Muscle layer of colon (tissue), 2 donors: ENCODE measurements at regions not wholly inside any gene's neighbourhood (a gene's known extent, or its start where the extent isn't known, plus 50 kb on each side); places are given as distances from the start of the nearest gene placed in this dataset.
"Not testable (repeated sequence)": the region's sequence is repeated elsewhere in the genome, so short reads cannot be mapped to it uniquely, and the experiment has no call there.

ENCODE experiments used
- H3K27ac ChIP-seq: one replicate; pipeline ENCODE4 v1.7.0; 2013; ENCODE audit warnings: low read depth, mild to moderate bottlenecking, low read length, moderate library complexity
- H3K27me3 ChIP-seq, 2 donors: one replicate each; pipeline ENCODE4 v1.7.0; 2013; ENCODE audit warnings: low read length in 2 of 2, mild to moderate bottlenecking in 2 of 2; ENCODE audit not compliant: insufficient read depth in 2 of 2, control insufficient read depth in 1 of 2
- H3K36me3 ChIP-seq: one replicate; pipeline ENCODE4 v1.7.0; 2013; ENCODE audit warnings: mild to moderate bottlenecking, low read length; ENCODE audit not compliant: insufficient read depth
- H3K4me1 ChIP-seq: one replicate; pipeline ENCODE4 v1.7.0; 2013; ENCODE audit warnings: mild to moderate bottlenecking, low read length; ENCODE audit not compliant: insufficient read depth
- H3K4me3 ChIP-seq, 2 donors: one replicate each; pipeline ENCODE4 v1.7.0; 2013; ENCODE audit warnings: low read length in 2 of 2, low read depth in 1 of 2, mild to moderate bottlenecking in 1 of 2, moderate library complexity in 1 of 2
- H3K9ac ChIP-seq: one replicate; pipeline ENCODE4 v1.7.0; 2013; ENCODE audit warnings: low read length
- H3K9me3 ChIP-seq: one replicate; pipeline ENCODE4 v1.7.0; 2013; ENCODE audit warnings: mild to moderate bottlenecking, low read length
- donor health status: abdominal sarcoma.
- donor health status: Adenocarcinoma of cecum.

DNA sequence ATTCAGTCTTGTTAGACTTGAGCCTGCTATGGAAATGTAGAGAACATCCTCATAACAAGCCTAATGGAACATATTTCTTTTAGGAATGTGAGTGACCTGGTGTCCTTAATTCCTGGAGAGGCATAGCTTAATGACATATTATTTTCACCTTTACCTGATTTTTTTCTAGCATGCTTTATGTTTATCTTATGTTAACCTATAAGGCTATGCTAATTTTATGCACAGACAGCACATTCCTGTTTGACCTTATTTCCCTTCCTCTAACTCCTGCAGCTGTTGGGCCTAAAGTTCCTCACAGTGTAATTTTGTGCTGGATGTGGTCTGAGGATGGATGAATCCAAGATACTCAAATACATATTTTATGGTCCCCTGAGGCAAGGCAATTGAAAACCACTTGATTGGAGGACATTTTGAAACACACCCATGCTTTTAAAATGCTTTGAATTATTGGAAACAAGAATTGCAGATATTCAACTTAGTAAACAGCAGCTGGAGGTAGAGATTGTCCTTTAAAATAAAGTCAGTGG lies 111.5 kb downstream of the LARP7 start:
- Histone ChIP-seq H3K27ac (no peak overlapping the region), H3K36me3 (no peaks in the 10 kb centered on the region), H3K9ac (no peak overlapping the region), H3K27me3 (no peaks in the 10 kb centered on the region), H3K4me3 (no peak overlapping the region), H3K4me1 (no peaks in the 10 kb centered on the region), H3K9me3 (no peaks in the 10 kb centered on the region)

DNA sequence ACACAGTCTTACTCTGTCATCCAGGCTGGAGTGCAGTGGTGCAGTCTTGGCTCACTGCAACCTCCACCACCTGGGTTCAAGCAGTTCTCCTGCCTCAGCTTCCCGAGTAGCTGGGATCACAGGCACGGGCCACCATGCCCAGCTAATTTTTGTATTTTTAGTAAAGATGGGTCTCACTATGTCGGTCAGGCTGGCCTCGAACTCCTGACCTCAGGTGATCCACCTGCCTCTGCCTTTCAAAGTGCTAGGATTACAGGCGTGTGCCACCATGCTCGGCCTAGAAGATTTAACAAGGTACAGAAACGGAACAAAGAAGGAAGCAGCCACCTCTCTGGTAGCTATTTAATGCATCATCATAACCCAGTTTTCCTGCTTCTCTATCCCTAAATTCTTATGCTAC lies 113.8 kb downstream of the LARP7 start:
- not testable (repeated sequence) for H3K4me3 ChIP-seq, H3K27ac ChIP-seq, H3K9me3 ChIP-seq, H3K27me3 ChIP-seq, H3K9ac ChIP-seq, H3K36me3 ChIP-seq, H3K4me1 ChIP-seq

DNA sequence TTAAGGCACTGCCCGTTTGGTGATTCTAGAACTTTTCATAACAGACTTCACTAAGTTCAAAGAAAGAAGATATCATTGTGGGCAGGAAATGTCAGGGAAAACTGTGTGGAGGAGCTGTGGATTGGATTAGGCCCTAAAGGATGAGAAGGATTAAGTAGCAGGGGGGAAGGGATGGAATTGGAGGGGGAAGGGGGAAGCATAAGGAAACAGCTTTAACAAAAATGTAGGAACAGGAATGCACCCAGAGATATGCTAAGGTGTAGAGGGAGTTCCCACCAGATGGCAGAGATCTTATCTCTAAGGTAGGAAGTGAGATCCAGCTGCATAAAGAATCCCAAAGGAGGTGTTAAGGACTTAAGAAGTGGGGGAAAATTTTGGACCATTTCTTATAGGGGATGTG lies 114.5 kb downstream of the LARP7 start:
- H3K4me1 ChIP-seq = no peaks in the 10 kb centered on the region
- no peaks in the 10 kb centered on the region for H3K27me3 ChIP-seq
- H3K4me3 ChIP-seq = no peak overlapping the region
- no peaks in the 10 kb centered on the region for H3K9me3 ChIP-seq
- no peak overlapping the region for H3K9ac ChIP-seq
- no peak overlapping the region for H3K27ac ChIP-seq
- no peaks in the 10 kb centered on the region for H3K36me3 ChIP-seq

DNA sequence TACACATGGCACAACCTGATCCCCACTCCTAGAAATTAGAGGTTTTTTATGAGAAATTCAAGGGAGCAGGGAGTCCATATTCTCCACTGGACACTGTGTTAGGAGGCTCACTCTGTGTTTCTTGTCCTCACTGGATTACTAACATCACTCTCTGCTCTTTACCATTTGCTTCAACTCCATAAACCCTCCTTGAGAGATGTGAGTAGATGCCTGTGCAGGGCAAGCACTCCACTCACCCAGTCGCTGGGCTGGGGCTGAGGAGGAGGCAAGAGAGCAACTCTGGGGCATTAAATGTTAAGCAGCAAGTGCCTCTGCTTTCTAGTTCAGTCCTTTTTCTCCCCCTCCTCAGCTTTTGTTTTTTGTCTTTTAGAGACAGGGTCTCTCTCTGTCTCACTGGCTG lies 115.1 kb downstream of the LARP7 start:
- no peak overlapping the region for H3K9ac ChIP-seq
- no peak overlapping the region for H3K27ac ChIP-seq
- H3K36me3 ChIP-seq = no peaks in the 10 kb centered on the region
- H3K9me3 ChIP-seq = no peaks in the 10 kb centered on the region
- H3K4me1 ChIP-seq = no peaks in the 10 kb centered on the region
- H3K4me3 ChIP-seq = no peak overlapping the region
- no peaks in the 10 kb centered on the region for H3K27me3 ChIP-seq

DNA sequence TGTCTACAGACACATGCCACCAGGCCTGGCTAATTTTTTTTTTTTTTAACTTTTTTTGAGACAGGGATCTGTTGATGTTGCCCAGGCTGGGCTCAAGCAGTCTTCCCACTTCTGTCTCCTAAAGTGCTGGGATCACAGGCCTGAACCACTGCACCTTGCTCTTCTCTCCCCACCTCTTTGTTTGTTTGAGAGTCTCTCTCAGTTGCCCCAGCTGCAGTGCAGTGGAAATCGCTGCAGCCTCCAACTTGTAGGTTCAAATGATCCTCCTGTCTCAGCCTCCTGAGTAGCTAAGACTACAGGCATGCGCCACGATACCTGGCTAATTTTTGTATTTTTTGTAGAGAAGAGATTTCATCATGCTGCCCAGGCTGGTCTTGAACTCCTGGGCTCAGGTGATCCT lies 115.6 kb downstream of the LARP7 start:
- Histone ChIP-seq H3K36me3 (no peaks in the 10 kb centered on the region), H3K4me3 (no peak overlapping the region), H3K27ac (no peak overlapping the region), H3K27me3 (no peaks in the 10 kb centered on the region), H3K9me3 (no peaks in the 10 kb centered on the region), H3K9ac (no peak overlapping the region), H3K4me1 (no peaks in the 10 kb centered on the region)

DNA sequence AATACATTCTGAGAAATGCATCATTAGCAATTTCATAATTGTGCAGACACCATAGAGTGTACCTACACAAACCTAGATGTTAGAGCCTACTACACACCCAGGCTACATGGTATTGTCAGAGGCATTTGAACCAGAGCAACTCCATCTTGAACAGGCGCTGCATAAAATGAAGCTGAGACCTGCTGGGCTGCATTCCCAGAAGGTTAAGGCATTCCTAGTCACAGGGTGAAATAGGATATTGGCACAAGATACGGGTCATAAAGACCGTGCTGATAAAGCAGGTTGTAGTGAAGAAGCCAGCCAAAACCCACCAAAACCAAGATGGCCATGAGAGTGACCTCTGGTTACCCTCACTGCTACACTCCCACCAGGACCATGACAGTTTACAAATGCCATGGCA lies 116.4 kb downstream of the LARP7 start:
- Histone ChIP-seq H3K4me3 (no peak overlapping the region), H3K27ac (no peak overlapping the region), H3K9ac (no peak overlapping the region), H3K4me1 (no peaks in the 10 kb centered on the region), H3K27me3 (no peaks in the 10 kb centered on the region), H3K36me3 (no peaks in the 10 kb centered on the region), H3K9me3 (no peaks in the 10 kb centered on the region)

DNA sequence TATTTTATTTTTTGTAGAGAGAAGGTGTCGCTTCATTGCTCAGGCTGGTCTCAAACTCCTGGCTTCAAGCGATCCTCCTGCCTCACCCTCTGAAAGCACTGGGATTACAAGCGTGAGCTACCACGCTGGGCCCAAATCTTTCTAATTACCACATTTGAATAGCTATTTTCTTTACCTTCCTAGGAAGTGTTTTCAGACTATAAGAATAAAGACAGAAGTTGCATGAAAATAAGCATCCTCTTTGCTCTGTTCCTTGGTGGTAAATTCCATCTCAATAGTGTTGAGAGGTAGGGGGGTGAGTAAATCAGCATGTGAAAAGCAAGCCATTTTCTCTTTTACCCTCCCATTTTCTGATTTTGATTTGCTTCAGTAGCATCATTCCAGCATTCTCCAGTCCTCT lies 122.4 kb downstream of the LARP7 start:
- no peaks in the 10 kb centered on the region for H3K27me3 ChIP-seq
- no peak overlapping the region for H3K4me3 ChIP-seq
- no peak overlapping the region for H3K27ac ChIP-seq
- H3K9me3 ChIP-seq = no peaks in the 10 kb centered on the region
- H3K9ac ChIP-seq = no peak overlapping the region
- no peaks in the 10 kb centered on the region for H3K4me1 ChIP-seq
- H3K36me3 ChIP-seq = no peaks in the 10 kb centered on the region

DNA sequence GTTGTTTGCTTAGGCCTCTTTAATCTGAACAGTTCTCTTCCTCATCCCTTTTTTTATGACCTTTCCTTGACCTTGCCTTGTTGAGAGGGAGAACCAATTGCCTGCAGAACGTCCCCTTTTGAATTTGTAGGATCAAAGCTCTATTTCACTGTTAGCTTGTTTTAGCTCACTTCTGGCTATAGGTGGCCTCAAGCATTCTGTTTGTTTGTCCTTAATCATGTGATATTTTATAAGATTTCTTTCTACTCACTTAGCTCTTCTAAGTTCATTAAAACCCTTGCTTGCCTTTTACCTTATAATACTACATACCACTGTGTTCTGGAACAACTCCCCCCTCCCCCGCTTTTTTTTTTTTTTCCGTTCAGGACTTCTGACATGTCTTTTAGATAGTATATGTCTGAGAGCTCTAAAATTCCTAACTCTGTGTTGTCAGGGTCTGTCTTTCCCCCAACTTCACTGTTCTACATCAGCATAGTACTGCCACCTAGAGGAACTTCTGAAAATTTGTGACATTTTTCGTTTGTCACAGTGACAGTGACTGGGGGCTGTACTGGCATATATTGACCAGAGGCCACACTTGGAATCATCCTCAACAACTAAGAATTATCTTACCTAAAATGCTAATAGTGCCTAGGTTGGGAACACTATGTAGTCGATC lies 128.5 kb downstream of the LARP7 start:
- Histone ChIP-seq H3K9me3 (no peaks in the 10 kb centered on the region), H3K9ac (no peak overlapping the region), H3K4me3 (no peak overlapping the region), H3K27me3 (no peaks in the 10 kb centered on the region), H3K27ac (no peak overlapping the region), H3K36me3 (no peaks in the 10 kb centered on the region), H3K4me1 (no peaks in the 10 kb centered on the region)

DNA sequence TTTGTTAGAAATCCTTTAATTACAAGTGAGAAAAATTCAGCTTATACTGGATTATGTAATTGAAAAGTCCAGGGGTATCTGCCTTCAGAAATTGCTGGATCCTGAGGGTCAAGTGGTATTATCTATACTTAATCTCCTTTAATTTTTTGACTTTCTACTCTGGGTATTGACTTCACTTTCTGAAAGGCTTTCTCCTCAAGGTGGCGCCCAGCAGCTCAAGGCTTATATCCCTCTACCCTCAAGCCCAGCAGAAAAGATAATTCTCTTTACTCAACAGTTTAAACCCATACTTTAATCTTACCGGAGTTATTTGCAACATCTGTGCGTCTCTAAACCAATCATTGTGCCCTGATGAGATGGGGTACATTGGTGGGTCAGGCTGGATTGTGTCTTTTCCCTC lies 129.5 kb downstream of the LARP7 start:
- no peak overlapping the region for H3K27ac ChIP-seq
- no peak overlapping the region for H3K4me3 ChIP-seq
- no peak overlapping the region for H3K9ac ChIP-seq
- H3K4me1 ChIP-seq = no peaks in the 10 kb centered on the region
- H3K27me3 ChIP-seq = no peaks in the 10 kb centered on the region
- no peaks in the 10 kb centered on the region for H3K9me3 ChIP-seq
- H3K36me3 ChIP-seq = no peaks in the 10 kb centered on the region

DNA sequence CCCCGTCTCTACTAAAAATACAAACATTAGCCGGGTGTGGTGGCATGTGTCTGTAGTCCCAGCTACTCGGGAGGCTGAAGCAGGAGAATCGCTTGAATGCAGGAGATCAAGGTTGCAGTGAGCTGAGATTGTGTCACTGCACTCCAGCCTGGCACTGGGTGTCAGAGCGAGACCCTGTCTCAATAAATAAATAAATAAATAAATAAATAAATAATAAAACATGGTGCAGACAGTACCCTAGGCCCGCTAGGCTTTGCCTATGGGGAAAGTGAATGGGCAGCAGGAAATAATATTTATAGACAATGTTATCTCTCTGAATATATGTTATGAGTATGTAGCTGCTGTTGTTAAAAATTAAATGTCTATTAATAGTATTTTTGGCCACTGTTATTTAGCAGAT lies 130.4 kb downstream of the LARP7 start:
- Histone ChIP-seq H3K9me3 (no peaks in the 10 kb centered on the region), H3K4me3 (no peak overlapping the region), H3K36me3 (no peaks in the 10 kb centered on the region), H3K27me3 (no peaks in the 10 kb centered on the region), H3K27ac (no peak overlapping the region), H3K4me1 (no peaks in the 10 kb centered on the region), H3K9ac (no peak overlapping the region)

DNA sequence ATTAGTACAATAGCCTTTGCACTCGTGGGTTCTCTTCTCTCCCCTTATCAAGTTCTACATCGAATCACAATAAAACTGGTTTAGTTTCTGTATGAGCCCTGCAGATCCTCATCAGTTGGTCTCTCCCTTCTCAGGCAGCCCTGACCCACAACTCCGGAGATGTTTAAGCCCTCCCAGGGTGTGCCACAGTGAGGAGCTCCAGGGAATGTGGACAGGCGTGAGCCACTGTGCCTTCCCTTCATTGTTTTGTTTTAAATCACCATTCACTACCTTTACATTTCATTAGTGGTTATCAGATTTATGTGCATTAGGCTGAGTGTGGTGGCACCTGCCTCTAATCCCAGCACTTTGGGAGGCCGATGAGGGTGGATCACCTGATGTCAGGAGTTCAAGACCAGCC lies 133.2 kb downstream of the LARP7 start:
- Histone ChIP-seq H3K9ac (no peak overlapping the region), H3K4me3 (no peak overlapping the region), H3K9me3 (no peaks in the 10 kb centered on the region), H3K27me3 (no peaks in the 10 kb centered on the region), H3K27ac (no peak overlapping the region), H3K4me1 (no peaks in the 10 kb centered on the region), H3K36me3 (no peaks in the 10 kb centered on the region)

DNA sequence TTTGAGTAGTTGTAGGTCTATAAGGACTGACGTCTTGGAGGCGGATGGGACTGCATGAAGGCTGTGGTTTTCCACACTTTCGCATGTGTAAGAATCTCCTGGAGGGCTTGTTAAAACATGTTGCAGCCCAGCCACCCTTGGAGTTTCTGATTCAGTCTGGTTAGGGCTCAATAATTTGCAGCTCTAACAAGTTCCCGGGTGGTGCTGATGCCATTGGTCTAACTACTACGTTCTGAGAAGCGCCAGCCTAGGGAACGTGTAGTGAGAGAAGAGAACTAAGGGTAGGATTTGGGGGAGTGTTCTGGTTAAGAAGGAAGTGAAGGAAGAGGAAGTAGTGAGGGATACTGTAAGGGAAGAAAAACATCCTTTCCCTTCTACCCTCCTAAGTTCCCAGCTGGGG lies 138.9 kb downstream of the LARP7 start:
- H3K36me3 ChIP-seq = no peaks in the 10 kb centered on the region
- H3K4me3 ChIP-seq = no peak overlapping the region
- H3K27me3 ChIP-seq = no peaks in the 10 kb centered on the region
- H3K9me3 ChIP-seq = no peaks in the 10 kb centered on the region
- no peak overlapping the region for H3K27ac ChIP-seq
- no peaks in the 10 kb centered on the region for H3K4me1 ChIP-seq
- no peak overlapping the region for H3K9ac ChIP-seq
